SH-SY5Y (cell line): ENCODE measurements at regions not wholly inside any gene's neighbourhood (a gene's known extent, or its start where the extent isn't known, plus 50 kb on each side); places are given as distances from the start of the nearest gene placed in this dataset.

Source experiments
- GATA2 ChIP-seq: IDR thresholded peaks from 2 replicates; pipeline ENCODE4 v1.6.1; 2011; ENCODE audit warnings: mild to moderate bottlenecking, low read depth, low read length
- GATA3 ChIP-seq: IDR thresholded peaks from 2 replicates; pipeline ENCODE4 v1.6.1; 2011; ENCODE audit warnings: low read depth, mild to moderate bottlenecking, low read length, moderate library complexity

DNA sequence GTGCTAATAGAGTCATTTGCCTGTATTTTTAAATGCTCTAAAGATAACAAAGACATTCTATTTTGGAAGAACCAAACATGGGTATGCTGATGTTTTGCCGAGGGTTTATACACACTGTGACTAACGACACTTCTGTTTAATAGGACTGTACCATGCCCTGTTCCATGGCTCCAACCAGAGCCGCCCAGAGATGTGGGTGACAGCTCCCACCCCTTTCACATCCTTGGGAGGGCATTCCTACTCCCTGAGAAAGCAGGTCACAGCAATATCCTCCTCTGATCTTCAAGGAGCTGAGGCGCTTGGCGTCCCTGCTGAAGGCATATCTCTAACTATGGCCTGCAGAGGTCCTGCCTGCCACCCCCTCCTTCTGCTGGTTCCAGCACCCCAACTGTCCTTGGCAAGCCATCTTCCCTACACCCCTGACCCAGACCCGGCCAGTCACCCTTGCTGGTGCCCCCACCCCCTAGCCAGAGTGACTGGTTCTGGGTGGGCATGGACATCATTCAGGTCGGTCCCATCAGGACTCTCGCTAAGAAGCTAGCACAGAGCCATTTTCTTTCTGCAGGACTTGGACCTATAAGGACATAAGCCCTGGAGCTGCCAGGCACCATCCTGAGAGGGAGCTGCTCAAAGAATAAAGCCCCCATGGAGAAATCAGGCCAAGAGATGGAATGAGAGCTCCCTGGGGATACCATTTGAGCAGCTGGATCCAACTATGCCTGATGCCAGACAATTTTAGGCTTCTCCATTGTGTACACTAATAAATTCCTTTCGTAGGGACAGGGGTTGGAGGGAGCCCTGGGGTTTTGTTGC is 381.3 kb downstream of the CTTN start:
- no peak for TF ChIP-seq GATA2
- no peak for TF ChIP-seq GATA3
